ENCODE measurements at regions not wholly inside any gene's neighbourhood (a gene's known extent, or its start where the extent isn't known, plus 50 kb on each side); places are given as distances from the start of the nearest gene placed in this dataset.

DNA sequence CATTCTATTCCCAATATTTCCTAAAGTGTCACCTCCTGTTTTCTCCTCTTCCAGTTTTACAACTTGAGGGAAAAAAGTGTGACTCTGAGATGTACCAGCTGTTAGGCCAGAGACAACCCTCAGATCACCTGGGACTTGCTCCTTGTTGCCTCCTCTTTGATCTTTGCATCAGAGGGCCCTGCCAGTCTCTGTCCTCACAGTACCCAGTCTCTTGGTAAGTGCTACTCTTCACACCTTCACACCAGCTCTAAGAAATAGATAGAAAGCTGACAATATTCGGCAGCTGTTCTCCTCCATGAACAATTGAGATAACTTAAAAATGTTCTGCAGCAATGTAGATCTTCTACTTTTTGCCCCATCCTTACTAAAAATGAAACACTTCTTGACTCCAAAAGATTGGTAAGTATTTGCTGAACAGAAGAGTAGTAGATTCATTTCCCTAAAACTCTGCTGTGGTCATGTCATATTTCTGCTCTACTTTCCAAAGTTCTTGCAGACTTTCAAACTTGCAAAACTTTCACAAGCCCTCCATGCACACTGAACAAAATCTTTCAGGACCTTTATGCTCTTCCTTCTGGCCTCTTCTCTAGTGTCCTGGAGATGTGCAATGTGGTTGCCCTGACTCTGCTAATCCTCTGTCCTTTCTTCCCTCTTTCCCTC is 188.6 kb downstream of the SNX18 start:
- DNase-seq, result no peak

- no peak for DNase-seq
These were observed 187.3 kb downstream of the SNX18 start for GRCh38 chr5:54704825-54705224.

DNA sequence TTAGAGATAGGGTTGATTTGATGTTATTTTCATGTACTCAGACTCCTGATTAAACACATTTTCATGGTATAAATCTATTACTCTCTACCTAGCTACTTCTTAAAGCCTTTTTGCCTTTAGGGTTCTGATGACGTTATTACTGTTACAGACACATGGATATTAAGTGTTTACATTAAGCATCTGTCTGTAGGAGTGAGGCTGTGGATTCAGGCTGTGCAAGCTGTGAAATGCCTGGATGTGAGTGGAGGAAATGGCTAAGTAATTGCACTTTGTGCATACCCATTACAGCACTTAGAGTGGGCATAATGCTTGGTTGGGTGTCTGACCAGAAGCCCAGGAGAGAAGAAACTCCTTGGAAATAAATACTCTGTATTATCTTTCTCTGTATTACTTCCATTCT is 186.8 kb downstream of the SNX18 start:
- DNase-seq, result no peak

- no peak for DNase-seq
These were observed 186.2 kb downstream of the SNX18 start for GRCh38 chr5:54703565-54704255.

GRCh38 chr5:54703133-54703532 is 185.6 kb downstream of the SNX18 start:
- no peak for DNase-seq

DNA sequence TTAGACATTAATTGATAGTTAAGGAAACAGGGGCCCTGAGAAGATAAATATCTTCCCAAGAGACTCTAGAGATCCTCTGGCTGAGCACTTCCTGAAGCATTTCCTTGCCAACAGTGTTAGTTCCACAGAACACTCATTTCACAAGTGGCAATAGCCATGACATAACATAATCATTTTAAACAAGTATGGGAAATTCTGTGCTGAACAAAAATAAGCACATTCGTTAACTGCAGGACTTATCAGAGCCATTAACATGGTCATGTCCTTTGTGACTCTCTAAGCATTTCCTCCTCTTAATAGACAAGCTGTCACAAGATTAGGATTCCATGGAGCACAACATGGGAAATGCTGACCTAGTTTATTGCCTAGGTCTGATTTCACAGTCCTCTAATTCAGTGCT is 184.9 kb downstream of the SNX18 start:
- DNase-seq, result no peak

GRCh38 chr5:54700986-54701578 is 183.5 kb downstream of the SNX18 start:
- no peak for DNase-seq

DNA sequence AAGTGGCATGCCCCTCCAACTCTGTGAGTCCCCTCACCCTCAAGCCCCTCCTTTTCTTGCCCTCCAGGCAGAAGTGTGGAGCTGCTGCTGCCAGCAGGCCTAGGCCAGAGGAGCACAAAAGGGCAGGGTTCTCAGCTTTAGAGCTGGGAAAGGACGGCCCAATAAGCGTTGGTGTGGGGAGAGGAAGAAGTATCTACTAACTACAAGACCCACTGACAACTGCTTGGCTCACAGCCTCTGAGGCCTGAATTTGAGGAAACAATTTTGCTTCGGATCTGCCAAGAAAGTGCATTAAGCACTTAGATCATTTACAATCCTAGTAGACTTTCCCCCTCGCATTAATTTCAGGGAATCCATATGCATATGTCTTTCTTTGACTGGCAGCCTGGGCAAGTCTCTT is 179.4 kb downstream of the SNX18 start:
- DNase-seq, result no peak

- DNase-seq, result no peak
These were observed 178.8 kb downstream of the SNX18 start for GRCh38 chr5:54696346-54696745.

DNA sequence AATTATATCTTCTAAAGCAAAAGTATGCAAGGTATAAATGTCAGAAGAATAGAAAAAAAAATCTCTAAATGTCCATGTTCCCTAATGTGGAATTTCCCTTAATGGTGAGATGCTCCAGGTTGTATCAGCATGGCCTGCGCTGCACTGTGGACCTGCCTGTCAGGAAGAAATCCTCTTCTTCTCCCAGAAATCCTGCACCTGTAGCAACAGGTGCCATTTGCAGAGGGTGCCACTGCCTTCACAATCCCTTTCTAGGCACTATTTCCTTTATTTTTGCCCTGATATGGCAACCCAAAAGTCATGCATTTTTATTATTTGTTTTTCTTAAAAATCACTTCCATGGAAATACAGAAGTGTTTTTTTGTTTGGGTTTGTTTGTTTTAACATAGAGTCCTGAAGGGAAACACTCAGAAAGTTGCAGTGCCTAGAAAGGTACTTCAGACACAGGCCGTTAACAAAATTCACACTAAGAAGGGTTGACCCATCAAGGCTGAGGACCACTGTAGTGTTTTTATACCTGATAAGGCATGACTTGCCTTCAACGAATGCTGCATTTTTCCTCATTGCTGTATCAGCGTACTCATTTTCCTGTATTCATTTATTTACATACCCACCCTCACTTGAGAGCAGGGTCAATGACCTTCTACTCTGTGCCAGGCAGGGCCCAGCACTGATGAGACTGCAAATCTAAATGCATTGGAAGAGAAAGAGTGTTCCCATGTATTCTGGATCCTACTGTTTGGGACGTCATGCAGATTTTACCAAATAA is 177.8 kb downstream of the SNX18 start:
- no peak for DNase-seq

GRCh38 chr5:54693936-54694657 is 176.5 kb downstream of the SNX18 start:
- DNase-seq, result no peak

- no peak for DNase-seq
These were observed 175.1 kb downstream of the SNX18 start for GRCh38 chr5:54692631-54693030.

GRCh38 chr5:54691656-54692055 is 174.1 kb downstream of the SNX18 start:
- no peak for DNase-seq

DNA sequence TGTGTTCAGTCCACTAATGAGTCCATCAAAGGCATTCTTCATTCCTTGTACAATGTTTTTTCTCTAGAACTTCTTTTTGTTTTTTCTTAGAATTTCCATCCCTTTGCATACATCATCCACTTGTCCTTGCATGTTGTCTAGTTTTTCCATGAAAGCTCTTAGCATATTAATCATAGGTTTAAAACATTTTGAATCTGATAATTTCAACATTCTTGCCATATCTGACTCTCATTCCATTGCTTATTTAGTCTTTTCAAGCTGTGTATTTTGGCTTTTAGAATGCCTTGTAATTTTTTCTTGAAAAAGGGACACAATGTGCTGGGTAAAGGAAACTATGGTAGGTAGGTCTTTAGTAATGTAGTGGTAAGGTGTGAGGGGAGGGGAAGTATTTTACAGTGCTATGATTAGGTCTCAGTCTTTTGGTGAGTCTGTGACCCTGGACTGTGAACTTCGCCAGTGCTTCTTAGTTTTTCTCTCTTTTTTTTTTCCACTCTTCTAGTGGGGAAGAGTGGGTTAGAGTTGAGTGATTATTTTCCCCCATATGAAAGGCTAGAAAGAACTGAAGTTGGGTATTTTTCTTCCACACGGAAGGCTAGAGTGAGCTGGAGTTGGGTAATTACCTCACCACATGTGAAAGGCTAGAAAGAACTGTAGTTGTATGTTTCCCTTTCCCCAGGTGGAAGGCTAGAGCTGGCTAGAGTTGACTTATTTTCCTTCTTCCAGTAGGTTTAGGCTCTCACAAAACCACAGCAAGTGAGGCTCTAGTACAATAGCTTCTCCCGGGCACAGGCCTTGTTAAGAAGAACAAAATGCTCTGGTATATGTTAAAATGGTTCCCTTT is 172.1 kb downstream of the SNX18 start:
- DNase-seq, result no peak

- DNase-seq, result no peak
These were observed 163.4 kb downstream of the SNX18 start for GRCh38 chr5:54680998-54681397.

DNA sequence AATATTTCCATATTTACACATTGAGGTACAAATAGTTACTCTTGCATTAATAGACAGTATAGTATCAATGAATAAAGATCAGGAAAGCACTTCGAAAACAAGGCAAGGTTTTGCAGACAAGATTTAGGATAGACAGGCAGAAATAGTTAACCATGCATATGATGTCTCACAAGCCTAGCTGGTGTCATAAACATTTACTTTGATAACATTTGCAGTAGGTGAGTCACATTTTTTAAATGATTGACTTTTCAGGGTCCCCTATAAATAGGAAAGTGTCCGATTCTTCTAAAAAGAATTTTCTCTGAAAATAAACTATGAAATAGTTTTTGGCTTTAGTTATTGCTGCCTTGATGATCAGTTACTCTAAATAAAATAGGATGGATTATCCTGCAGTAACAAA is 162.1 kb downstream of the SNX18 start:
- no peak for DNase-seq

DNA sequence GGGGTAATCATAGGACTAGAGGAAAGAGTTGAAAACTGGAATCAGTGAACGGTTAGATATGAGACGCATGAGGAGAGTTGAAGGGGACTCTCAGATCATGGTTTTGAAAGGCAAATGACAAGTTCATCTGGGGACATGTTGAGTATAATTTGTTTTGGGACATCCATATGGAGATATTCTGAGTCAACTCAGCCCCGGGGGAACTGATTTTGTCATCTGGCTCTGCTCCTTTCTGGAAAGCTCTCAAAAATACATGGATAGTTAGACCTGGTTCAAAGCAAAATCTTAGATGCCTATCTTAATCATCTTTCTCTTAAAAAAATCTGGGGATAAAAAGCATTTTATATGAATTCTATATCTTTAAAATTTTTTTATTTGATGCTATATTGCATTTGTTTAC is 161.2 kb downstream of the SNX18 start:
- no peak for DNase-seq

DNA sequence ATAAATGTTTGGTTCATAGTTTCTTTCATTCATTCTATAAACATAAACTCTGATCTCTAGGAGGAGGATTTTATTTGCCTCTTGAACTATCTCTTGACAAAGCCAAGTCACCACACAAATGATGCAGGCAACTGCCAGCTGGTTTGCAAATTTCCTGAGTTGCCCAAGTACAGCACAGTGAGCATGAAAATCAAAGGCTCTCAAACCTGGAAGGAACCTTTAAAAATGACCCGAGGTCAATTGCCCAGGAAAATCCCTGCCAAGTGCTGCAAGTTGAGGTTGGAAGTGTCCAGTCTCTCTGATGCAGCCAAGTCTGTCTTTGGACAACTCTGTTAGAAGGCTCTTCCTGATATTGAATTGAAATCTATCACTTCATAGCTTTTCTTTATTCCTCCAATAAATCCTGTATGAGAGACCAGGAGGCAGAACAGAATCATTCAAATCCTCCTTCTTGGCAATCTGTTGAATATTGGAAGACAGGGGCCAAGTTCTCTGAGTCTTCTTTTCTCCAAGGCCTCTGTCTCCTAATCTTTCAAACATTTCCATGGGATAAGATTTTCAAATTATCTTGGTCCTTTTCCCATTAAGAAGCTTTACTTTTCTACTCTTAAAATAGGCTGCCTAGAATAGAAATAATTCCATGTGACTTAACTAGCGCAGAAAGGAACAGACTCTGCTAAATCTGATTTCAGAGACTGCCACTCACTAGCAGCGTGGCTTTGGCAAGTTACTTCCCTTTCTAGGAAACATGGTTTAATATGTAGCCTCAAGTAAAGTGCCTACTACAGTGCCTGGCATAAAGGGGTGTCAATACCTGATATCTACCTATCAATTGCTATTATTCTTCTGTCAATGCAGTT is 159.2 kb downstream of the SNX18 start:
- no peak for DNase-seq

- peak; percentile 16 for DNase-seq
These were observed 156.1 kb downstream of the SNX18 start for GRCh38 chr5:54673523-54674225.

- no peak for DNase-seq
These were observed 155.3 kb downstream of the SNX18 start for GRCh38 chr5:54672871-54673270.

Data from stimulated activated CD4-positive, alpha-beta T cell treated with anti-CD3 and anti-CD28 coated beads, Interleukin-4, amount 100 ng/mL, for 24 hours (primary cell).